ENCODE measurements at regions not wholly inside any gene's neighbourhood (a gene's known extent, or its start where the extent isn't known, plus 50 kb on each side); places are given as distances from the start of the nearest gene placed in this dataset.

- no peak overlapping the region for H3K27ac ChIP-seq (ENCODE audit: control insufficient read depth, insufficient read depth, low read length)
- DNase-seq (ENCODE audit: low read depth, low spot score) (no peak), FAIRE-seq (no peak)
- TF ChIP-seq EZH2 (IDR thresholded peaks at IDR 0.05; ENCODE audit: low read length) (no peak), CTCF (optimal IDR thresholded peaks at IDR 0.05 in 1 of 3, IDR thresholded peaks at IDR 0.05 in 1 of 3, conservative IDR thresholded peaks at IDR 0.05 in 1 of 3; ENCODE audit: extremely low read depth in 1 of 3, insufficient read depth in 2 of 3, low read length in 3 of 3) (no peak)
- H3K9me1 ChIP-seq (ENCODE audit: control insufficient read depth, extremely low read depth, insufficient read depth, low read length), result no peaks in the 10 kb centered on the region
- H3K4me2 ChIP-seq (ENCODE audit: control insufficient read depth, extremely low read depth, insufficient read depth, low read depth, low read length), result no peak overlapping the region
- no peak overlapping the region for H3K9ac ChIP-seq (ENCODE audit: control insufficient read depth, extremely low read depth, insufficient read depth, low read length)
- no peaks in the 10 kb centered on the region for H3K27me3 ChIP-seq (ENCODE audit: control insufficient read depth, extremely low read depth, insufficient read depth, low read length)
- H3K4me1 ChIP-seq (ENCODE audit: control insufficient read depth, extremely low read depth, insufficient read depth, low read length), result peaks cover 7% of the 10 kb centered on the region
- no peaks in the 10 kb centered on the region for H3K36me3 ChIP-seq (ENCODE audit: control insufficient read depth in 2 of 2, extremely low read depth in 1 of 2, insufficient read depth in 2 of 2, low read length in 2 of 2)
- H4K20me1 ChIP-seq (ENCODE audit: control insufficient read depth, extremely low read depth, insufficient read depth, low read length), result no peaks in the 10 kb centered on the region
- H3K79me2 ChIP-seq (ENCODE audit: control insufficient read depth, insufficient read depth, low read length), result no peaks in the 10 kb centered on the region
- H3K4me3 ChIP-seq (ENCODE audit: control insufficient read depth in 2 of 3, extremely low read depth in 1 of 3, insufficient read depth in 2 of 3, low read depth in 1 of 3, low read length in 3 of 3), result no peak overlapping the region
- H3K9me3 ChIP-seq (ENCODE audit: control insufficient read depth, low read depth, low read length), result no peaks in the 10 kb centered on the region
- H2AFZ ChIP-seq (ENCODE audit: control insufficient read depth, low read length), result no peak overlapping the region
- dilution Hi-C loops (cut with MboI; ENCODE audit: extremely low pct_ligation_motif_present, low sequenced_read_pairs), result no loop called here
These were observed 437.9 kb downstream of the FOXO1 start for GRCh38 chr13:40228496-40228895.

- FAIRE-seq (no peak), DNase-seq (ENCODE audit: low read depth, low spot score) (no peak)
- H3K4me1 ChIP-seq (ENCODE audit: control insufficient read depth, extremely low read depth, insufficient read depth, low read length), result peaks cover 12% of the 10 kb centered on the region
- H3K4me2 ChIP-seq (ENCODE audit: control insufficient read depth, extremely low read depth, insufficient read depth, low read depth, low read length), result no peak overlapping the region
- no peaks in the 10 kb centered on the region for H3K9me1 ChIP-seq (ENCODE audit: control insufficient read depth, extremely low read depth, insufficient read depth, low read length)
- H2AFZ ChIP-seq (ENCODE audit: control insufficient read depth, low read length), result no peak overlapping the region
- no peak overlapping the region for H3K4me3 ChIP-seq (ENCODE audit: control insufficient read depth in 2 of 3, extremely low read depth in 1 of 3, insufficient read depth in 2 of 3, low read depth in 1 of 3, low read length in 3 of 3)
- no peaks in the 10 kb centered on the region for H3K36me3 ChIP-seq (ENCODE audit: control insufficient read depth in 2 of 2, extremely low read depth in 1 of 2, insufficient read depth in 2 of 2, low read length in 2 of 2)
- no peaks in the 10 kb centered on the region for H3K9me3 ChIP-seq (ENCODE audit: control insufficient read depth, low read depth, low read length)
- H4K20me1 ChIP-seq (ENCODE audit: control insufficient read depth, extremely low read depth, insufficient read depth, low read length), result no peaks in the 10 kb centered on the region
- no peaks in the 10 kb centered on the region for H3K79me2 ChIP-seq (ENCODE audit: control insufficient read depth, insufficient read depth, low read length)
- dilution Hi-C loops (cut with MboI; ENCODE audit: extremely low pct_ligation_motif_present, low sequenced_read_pairs), result no loop called here
- H3K27me3 ChIP-seq (ENCODE audit: control insufficient read depth, extremely low read depth, insufficient read depth, low read length), result no peaks in the 10 kb centered on the region
- no peak overlapping the region for H3K27ac ChIP-seq (ENCODE audit: control insufficient read depth, insufficient read depth, low read length)
- no peak for TF ChIP-seq EZH2 (IDR thresholded peaks at IDR 0.05; ENCODE audit: low read length)
- TF ChIP-seq CTCF (optimal IDR thresholded peaks at IDR 0.05 in 1 of 3, IDR thresholded peaks at IDR 0.05 in 1 of 3, conservative IDR thresholded peaks at IDR 0.05 in 1 of 3; ENCODE audit: extremely low read depth in 1 of 3, insufficient read depth in 2 of 3, low read length in 3 of 3), result no peak
- no peak overlapping the region for H3K9ac ChIP-seq (ENCODE audit: control insufficient read depth, extremely low read depth, insufficient read depth, low read length)
These were observed 437.5 kb downstream of the FOXO1 start for GRCh38 chr13:40228990-40229389.

All from keratinocyte (primary cell).